Breast epithelium (tissue), 4 donors: ENCODE measurements at regions not wholly inside any gene's neighbourhood (a gene's known extent, or its start where the extent isn't known, plus 50 kb on each side); places are given as distances from the start of the nearest gene placed in this dataset.

Source experiments
- DNase-seq, 2 donors: peaks; one replicate each; pipeline ENCODE4 v3.0.0-alpha.2; 2019; ENCODE audit warnings: low spot score in 2 of 2
- H3K27ac ChIP-seq, 2 donors: fragments of 200-600 bp; sonication (generic) in 1 of 2; one replicate each; pipeline ENCODE4 v1.5.1; 2016 to 2019; ENCODE audit warnings: mild to moderate bottlenecking in 1 of 2
- H3K27me3 ChIP-seq, 2 donors: fragments of 200-600 bp; sonication (generic) in 1 of 2; one replicate each; pipeline versions ENCODE4 v1.5.1 to v1.6.0; 2017 to 2019; ENCODE audit warnings: control low read depth in 1 of 2, mild to moderate bottlenecking in 1 of 2
- H3K36me3 ChIP-seq: fragments of 200-600 bp; one replicate; pipeline ENCODE4 v1.5.1; 2019
- H3K4me1 ChIP-seq, 2 donors: fragments of 200-600 bp; sonication (generic); one replicate each; pipeline ENCODE4 v1.5.1; 2016 to 2019; ENCODE audit warnings: control low read depth in 1 of 2
- H3K4me3 ChIP-seq, 3 donors: fragments of 200-600 bp; sonication (generic); 1 replicate in 2 of 3; 2 replicates in 1 of 3; pipeline ENCODE4 v1.5.1; 2016 to 2019; ENCODE audit warnings: mild to moderate bottlenecking in 3 of 3, moderate library complexity in 2 of 3
- H3K9me3 ChIP-seq, 2 donors: fragments of 200-600 bp; sonication (generic) in 1 of 2; one replicate each; pipeline ENCODE4 v1.5.1; 2016 to 2019; ENCODE audit warnings: control low read depth in 1 of 2
- POLR2A ChIP-seq: fragments of 450-650 bp; IDR thresholded peaks from one replicate; pipeline ENCODE4 v1.6.1; 2016; ENCODE audit warnings: antibody characterized with exemption, mild to moderate bottlenecking, moderate library complexity
- POLR2AphosphoS5 ChIP-seq, 3 donors: sonication (generic); formaldehyde crosslinking; IDR thresholded peaks; one replicate each; pipeline ENCODE4 v1.6.1; 2017; ENCODE audit warnings: antibody characterized with exemption in 3 of 3
- intact Hi-C: fragments of 100-400 bp; cut with DNase I; formaldehyde crosslinking; loops from one replicate; pipeline ENCODE4 v1.15.1; 2023; ENCODE audit warnings: low total_unique reads
- TF ChIP-seq, protein P1 (sequence below), 3 donors: fragments of 450-650 bp; IDR thresholded peaks; one replicate each; pipeline ENCODE4 v1.5.1; 2016 to 2017; ENCODE audit warnings: antibody characterized with exemption in 3 of 3, mild to moderate bottlenecking in 3 of 3, moderate library complexity in 3 of 3

DNA sequence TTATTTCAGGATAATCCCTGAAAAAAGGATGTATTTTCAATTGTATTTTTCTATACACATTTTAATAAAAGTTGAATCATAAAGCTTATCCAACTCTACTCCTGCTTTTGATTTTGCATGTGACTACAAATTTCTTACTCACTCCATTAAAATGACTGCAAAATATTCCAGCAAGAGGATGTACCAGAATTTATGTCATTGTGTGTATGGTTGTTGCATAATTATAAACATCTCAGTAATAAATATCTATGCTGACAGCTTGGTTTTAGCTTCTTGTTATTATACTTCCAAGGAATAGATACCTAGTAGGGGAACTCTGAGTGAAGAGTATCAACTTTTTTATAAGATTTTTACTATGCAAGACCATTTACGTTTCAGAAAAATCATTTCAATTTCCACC, 463.2 kb upstream of the RUNX1 start:
- DNase-seq: no peak
- Histone ChIP-seq H3K27ac (no peak overlapping the region), H3K27me3 (no peaks in the 10 kb centered on the region), H3K4me1 (no peaks in the 10 kb centered on the region), H3K4me3 (no peak overlapping the region), H3K9me3 (no peaks in the 10 kb centered on the region), H3K36me3 (no peaks in the 10 kb centered on the region)
- no peak for TF ChIP-seq POLR2AphosphoS5 (IDR thresholded peaks at IDR 0.05)
- no peak for TF ChIP-seq POLR2A
- TF ChIP-seq, protein P1, sequence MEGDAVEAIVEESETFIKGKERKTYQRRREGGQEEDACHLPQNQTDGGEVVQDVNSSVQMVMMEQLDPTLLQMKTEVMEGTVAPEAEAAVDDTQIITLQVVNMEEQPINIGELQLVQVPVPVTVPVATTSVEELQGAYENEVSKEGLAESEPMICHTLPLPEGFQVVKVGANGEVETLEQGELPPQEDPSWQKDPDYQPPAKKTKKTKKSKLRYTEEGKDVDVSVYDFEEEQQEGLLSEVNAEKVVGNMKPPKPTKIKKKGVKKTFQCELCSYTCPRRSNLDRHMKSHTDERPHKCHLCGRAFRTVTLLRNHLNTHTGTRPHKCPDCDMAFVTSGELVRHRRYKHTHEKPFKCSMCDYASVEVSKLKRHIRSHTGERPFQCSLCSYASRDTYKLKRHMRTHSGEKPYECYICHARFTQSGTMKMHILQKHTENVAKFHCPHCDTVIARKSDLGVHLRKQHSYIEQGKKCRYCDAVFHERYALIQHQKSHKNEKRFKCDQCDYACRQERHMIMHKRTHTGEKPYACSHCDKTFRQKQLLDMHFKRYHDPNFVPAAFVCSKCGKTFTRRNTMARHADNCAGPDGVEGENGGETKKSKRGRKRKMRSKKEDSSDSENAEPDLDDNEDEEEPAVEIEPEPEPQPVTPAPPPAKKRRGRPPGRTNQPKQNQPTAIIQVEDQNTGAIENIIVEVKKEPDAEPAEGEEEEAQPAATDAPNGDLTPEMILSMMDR (IDR thresholded peaks at IDR 0.05): no peak
- intact Hi-C loops: no loop called here

DNA sequence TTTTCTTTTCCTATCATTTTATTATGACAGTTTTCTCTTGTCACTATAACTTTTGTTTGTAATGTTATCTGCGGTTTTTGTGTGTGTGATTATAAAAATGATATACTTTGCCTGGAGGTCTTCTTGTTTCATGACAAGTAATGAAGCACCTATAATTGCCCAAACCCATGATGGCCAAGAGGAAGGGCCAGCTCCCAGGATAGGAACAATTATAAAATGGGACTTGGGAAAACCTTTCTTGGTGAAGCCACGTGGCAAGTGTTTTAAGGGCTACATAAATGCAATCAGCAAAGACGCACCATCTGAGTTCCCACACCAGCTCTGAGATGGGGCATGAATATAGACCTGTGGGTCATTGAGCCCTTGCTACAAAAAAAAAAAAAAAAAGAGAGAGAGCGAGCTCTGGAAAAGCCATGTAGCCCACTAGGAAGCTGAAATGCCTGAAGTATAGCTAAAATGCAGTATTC, 462.6 kb upstream of the RUNX1 start:
- Histone ChIP-seq H3K4me1 (no peaks in the 10 kb centered on the region), H3K27ac (no peak overlapping the region), H3K36me3 (no peaks in the 10 kb centered on the region), H3K9me3 (no peaks in the 10 kb centered on the region), H3K27me3 (no peaks in the 10 kb centered on the region), H3K4me3 (no peak overlapping the region)
- intact Hi-C loops: no loop called here
- no peak for DNase-seq
- TF ChIP-seq, protein P1 (IDR thresholded peaks at IDR 0.05): no peak
- TF ChIP-seq POLR2A (no peak), POLR2AphosphoS5 (IDR thresholded peaks at IDR 0.05) (no peak)

DNA sequence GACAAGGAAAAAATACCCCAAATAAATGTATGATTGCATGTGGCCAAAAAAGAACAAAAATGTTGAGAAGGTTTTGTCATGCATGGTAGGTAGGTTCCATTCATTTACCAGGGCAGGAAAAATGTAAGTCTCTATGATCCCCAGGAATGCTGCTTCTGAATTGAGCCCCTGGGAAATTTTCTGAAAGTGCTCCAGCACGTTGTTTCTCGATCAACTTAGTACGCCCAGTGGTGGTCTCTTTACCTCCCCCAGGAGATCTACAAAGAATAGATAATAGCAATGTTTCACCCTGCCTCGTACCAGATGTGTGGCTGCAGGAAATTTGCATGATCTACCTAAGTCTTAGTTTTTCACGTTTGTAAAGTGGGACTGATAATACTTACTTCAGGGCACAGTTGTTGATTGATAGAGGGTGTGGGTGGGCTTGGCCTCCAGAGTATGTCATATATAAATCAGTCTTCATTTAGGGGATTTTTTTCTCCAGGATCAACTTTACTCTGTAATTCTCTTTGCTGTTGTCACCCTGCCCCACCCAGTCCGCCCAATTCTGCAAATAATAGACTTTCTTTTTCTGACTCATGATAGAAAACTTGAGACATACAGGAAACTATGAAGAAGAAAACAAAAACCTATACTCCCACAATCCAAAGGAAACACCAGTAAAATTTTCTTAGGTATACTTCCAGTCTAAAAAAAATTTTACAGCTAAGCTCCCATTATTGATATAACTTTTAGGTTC, 462.0 kb upstream of the RUNX1 start:
- Histone ChIP-seq H3K4me1 (no peaks in the 10 kb centered on the region), H3K27me3 (no peaks in the 10 kb centered on the region), H3K9me3 (no peaks in the 10 kb centered on the region), H3K36me3 (no peaks in the 10 kb centered on the region), H3K27ac (no peak overlapping the region), H3K4me3 (no peak overlapping the region)
- DNase-seq: no peak
- TF ChIP-seq, protein P1 (IDR thresholded peaks at IDR 0.05): no peak
- TF ChIP-seq POLR2AphosphoS5 (IDR thresholded peaks at IDR 0.05): no peak
- no peak for TF ChIP-seq POLR2A
- intact Hi-C loops: no loop called here

DNA sequence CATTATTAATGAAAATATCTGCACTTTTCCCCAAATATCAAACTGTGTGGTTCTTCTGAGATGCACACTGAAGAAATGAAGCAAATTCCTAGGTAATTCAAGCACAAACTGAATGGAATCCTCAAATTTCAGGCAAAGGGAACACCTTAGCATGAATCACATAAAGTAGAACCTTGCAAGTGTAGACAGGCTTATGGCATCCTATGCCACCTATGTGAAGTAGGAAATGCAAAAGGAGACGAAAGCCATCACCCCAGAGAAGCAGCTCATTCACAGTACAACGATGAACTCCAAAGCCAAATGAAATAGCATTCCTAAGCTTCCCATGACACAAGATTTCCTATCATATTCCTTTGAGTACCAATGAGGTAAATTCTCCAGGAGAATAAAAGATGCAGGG, 461.2 kb upstream of the RUNX1 start:
- no peaks in the 10 kb centered on the region for H3K9me3 ChIP-seq
- no peak overlapping the region for H3K27ac ChIP-seq
- H3K36me3 ChIP-seq: no peaks in the 10 kb centered on the region
- TF ChIP-seq POLR2AphosphoS5 (IDR thresholded peaks at IDR 0.05): no peak
- TF ChIP-seq POLR2A: no peak
- TF ChIP-seq, protein P1 (IDR thresholded peaks at IDR 0.05): no peak
- intact Hi-C loops: no loop called here
- H3K27me3 ChIP-seq: no peaks in the 10 kb centered on the region
- DNase-seq: no peak
- no peaks in the 10 kb centered on the region for H3K4me1 ChIP-seq
- no peak overlapping the region for H3K4me3 ChIP-seq

DNA sequence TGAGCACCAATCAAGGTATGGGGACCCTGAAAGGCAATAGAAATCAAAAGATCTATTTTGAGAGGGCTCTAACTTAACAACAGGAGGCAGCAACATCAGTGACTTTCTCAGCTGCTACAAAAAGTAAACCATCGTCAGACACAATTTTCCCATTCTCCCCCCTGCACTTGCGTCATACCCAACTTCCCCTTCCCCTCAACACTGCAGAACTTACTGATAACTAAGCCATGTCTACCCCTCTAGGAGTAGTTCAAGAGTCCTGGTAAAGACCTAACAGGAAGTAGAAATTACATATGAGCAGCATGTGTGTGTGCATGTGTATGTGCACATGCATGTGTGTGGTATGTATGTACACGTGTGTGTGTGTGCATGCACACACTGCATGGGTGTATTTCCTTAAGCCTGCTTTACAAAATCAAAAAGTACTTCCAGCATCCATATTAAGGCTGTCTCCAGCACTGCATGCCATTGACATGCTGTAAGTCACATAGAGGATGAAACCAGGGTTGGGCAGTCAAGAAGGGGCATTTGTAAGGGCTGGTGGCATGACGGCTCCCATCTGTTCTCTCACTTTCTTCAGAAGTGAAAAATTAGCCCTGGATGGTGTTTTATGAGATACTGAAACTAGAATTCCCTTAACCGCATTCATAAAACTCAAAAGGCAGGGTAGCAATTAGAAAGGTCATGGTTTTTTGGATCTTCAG, 460.1 kb upstream of the RUNX1 start:
- Histone ChIP-seq H3K4me3 (no peak overlapping the region), H3K4me1 (no peaks in the 10 kb centered on the region), H3K9me3 (no peaks in the 10 kb centered on the region), H3K36me3 (no peaks in the 10 kb centered on the region), H3K27ac (no peak overlapping the region), H3K27me3 (no peaks in the 10 kb centered on the region)
- no peak for DNase-seq
- TF ChIP-seq, protein P1 (IDR thresholded peaks at IDR 0.05): no peak
- intact Hi-C loops: no loop called here
